ENCODE measurements at regions not wholly inside any gene's neighbourhood (a gene's known extent, or its start where the extent isn't known, plus 50 kb on each side); places are given as distances from the start of the nearest gene placed in this dataset.

DNA sequence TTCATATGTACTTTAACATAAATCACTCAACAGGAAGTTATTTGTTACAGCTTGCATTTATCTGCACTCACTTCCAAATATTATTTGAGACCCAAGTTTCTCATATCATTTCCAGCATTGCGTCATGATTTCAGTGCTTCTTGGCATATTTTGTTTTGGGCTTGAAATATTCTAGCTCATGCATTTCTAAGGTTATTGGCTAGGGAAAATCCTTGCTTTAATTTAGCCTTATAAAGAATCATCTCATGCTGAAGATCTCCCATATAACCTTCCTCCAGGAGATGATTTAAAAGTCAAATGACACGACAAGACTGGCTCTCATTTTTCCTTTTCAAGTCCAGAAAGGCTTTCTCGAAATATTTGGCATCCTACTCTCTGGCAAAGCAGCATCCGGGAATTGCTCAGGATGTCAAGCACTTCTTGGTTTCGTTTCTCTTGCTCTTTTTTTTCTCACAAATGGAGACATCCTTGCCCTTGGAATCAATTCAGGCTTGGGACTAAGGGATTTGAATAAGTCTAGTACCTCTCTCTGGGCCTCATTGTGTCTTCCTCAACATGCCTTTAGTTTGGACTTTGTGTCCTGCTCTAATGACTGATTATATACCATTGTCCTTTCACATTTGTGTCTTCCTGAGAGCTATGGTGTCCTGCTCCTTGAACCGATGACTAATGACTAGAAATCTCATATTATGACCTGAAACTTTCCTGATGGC, 295.0 kb downstream of the RMST start:
- TF ChIP-seq, protein P1, sequence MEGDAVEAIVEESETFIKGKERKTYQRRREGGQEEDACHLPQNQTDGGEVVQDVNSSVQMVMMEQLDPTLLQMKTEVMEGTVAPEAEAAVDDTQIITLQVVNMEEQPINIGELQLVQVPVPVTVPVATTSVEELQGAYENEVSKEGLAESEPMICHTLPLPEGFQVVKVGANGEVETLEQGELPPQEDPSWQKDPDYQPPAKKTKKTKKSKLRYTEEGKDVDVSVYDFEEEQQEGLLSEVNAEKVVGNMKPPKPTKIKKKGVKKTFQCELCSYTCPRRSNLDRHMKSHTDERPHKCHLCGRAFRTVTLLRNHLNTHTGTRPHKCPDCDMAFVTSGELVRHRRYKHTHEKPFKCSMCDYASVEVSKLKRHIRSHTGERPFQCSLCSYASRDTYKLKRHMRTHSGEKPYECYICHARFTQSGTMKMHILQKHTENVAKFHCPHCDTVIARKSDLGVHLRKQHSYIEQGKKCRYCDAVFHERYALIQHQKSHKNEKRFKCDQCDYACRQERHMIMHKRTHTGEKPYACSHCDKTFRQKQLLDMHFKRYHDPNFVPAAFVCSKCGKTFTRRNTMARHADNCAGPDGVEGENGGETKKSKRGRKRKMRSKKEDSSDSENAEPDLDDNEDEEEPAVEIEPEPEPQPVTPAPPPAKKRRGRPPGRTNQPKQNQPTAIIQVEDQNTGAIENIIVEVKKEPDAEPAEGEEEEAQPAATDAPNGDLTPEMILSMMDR (IDR thresholded peaks at IDR 0.05), result no peak
- TF ChIP-seq POLR2A (IDR thresholded peaks at IDR 0.05), result no peak

Measured in thyroid gland (tissue), 4 donors.